Lung (tissue), 11 donors: ENCODE measurements at regions not wholly inside any gene's neighbourhood (a gene's known extent, or its start where the extent isn't known, plus 50 kb on each side); places are given as distances from the start of the nearest gene placed in this dataset.

Experiments
- ATAC-seq: fragments of 200-7000 bp; cut with Tn5 transposase; one replicate; pipeline ENCODE4 v1.9.1; 2020; ENCODE audit warnings: moderate number of reproducible peaks; ENCODE audit not compliant: insufficient read depth, low FRiP score
- DNase-seq, 3 donors: peaks; one replicate each; pipeline ENCODE4 v3.0.0-alpha.2; 2013 to 2017
- H3K27ac ChIP-seq, 2 donors: one replicate each; pipeline ENCODE4 v1.5.1; 2013; ENCODE audit warnings: mild to moderate bottlenecking in 2 of 2, moderate library complexity in 2 of 2, control low read depth in 1 of 2, inconsistent platforms in 1 of 2, low read depth in 1 of 2, low read length in 1 of 2
- H3K27me3 ChIP-seq, 3 donors: one replicate each; pipeline ENCODE4 v1.5.1; 2013; ENCODE audit warnings: low read length in 2 of 3; ENCODE audit not compliant: control insufficient read depth in 3 of 3, insufficient read depth in 3 of 3
- H3K36me3 ChIP-seq, 4 donors: one replicate each; pipeline ENCODE4 v1.5.1; 2013; ENCODE audit warnings: low read length in 4 of 4, mild to moderate bottlenecking in 1 of 4, moderate library complexity in 1 of 4; ENCODE audit not compliant: control insufficient read depth in 4 of 4, insufficient read depth in 4 of 4
- H3K4me1 ChIP-seq, 5 donors: one replicate each; pipeline ENCODE4 v1.5.1; 2013; ENCODE audit warnings: low read length in 5 of 5, mild to moderate bottlenecking in 2 of 5, moderate library complexity in 1 of 5; ENCODE audit not compliant: control insufficient read depth in 5 of 5, insufficient read depth in 5 of 5
- H3K4me3 ChIP-seq: one replicate; pipeline ENCODE4 v1.5.1; 2013; ENCODE audit warnings: mild to moderate bottlenecking, control low read depth, moderate library complexity
- H3K9ac ChIP-seq, 2 donors: one replicate each; pipeline ENCODE4 v1.5.1; 2013; ENCODE audit warnings: low read length in 2 of 2, control low read depth in 1 of 2; ENCODE audit not compliant: insufficient read depth in 1 of 2
- H3K9me3 ChIP-seq, 4 donors: one replicate each; pipeline ENCODE4 v1.5.1; 2013; ENCODE audit warnings: low read length in 3 of 4, mild to moderate bottlenecking in 1 of 4, moderate library complexity in 1 of 4; ENCODE audit not compliant: control insufficient read depth in 4 of 4, insufficient read depth in 3 of 4
- CTCF ChIP-seq: IDR thresholded peaks from 2 replicates; pipeline ENCODE4 v1.5.1; 2012; ENCODE audit warnings: mild to moderate bottlenecking; ENCODE audit errors: control extremely low read depth, extremely low read depth
- WGBS, 2 donors: extraction: QIAGEN DNeasy Blood & Tissue Kit; methylation state at CpG; one replicate each; pipeline ENCODE4 v1.1.7; 2013; 5-methylcytosine and 5-hydroxymethylcytosine counted together
- donor health status: control.
- donor health status: control.
- donor health status: Bipolar disorder and iron deficiency.
- donor health status: healthy.
- donor health status: DM: yes; HTN: yes; CAD: no.

DNA sequence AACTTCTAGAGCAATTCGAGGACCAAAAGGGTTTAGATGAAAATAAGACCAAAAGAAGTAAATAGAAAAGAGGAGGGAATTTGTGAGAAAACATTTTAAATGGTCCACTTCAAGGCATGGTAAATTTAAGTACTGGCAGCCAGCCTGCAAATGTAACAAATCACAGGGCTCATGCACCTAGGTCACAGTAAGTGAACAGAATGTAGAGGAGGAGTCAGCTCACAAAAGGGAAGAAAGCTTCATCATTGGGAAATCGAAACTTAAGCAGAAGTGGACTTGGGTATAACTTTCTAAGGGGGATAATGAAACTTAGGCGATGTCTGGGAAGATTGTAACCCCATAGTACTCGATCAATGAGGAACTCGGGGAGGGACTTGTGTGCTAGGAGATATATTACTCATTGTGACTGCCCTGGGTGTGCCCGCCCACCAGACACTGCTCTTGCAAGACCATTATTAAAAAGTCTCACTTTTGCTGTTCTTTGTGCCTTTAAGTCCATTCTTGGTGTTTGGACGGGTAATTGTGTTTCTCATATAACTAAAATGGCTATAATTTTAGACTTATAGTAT, 1053.6 kb upstream of the MIR17HG start:
- Histone ChIP-seq H3K9ac (no peak overlapping the region), H3K36me3 (no peaks in the 10 kb centered on the region), H3K27ac (no peak overlapping the region), H3K4me1 (no peaks in the 10 kb centered on the region), H3K4me3 (no peak overlapping the region), H3K27me3 (no peaks in the 10 kb centered on the region), H3K9me3 (no peaks in the 10 kb centered on the region)
- 85 to 86% methylated on average over 7 of the region's 7 CpGs for WGBS, 2 donors
- ATAC-seq = no peak
- no peak for TF ChIP-seq CTCF
- no peak for DNase-seq

- H3K36me3 ChIP-seq = no peaks in the 10 kb centered on the region
- 91% methylated on average over 5 of the region's 5 CpGs for WGBS, 2 donors
- no peak for ATAC-seq
These were observed 1048.2 kb upstream of the MIR17HG start for GRCh38 chr13:90299238-90299637.

DNA sequence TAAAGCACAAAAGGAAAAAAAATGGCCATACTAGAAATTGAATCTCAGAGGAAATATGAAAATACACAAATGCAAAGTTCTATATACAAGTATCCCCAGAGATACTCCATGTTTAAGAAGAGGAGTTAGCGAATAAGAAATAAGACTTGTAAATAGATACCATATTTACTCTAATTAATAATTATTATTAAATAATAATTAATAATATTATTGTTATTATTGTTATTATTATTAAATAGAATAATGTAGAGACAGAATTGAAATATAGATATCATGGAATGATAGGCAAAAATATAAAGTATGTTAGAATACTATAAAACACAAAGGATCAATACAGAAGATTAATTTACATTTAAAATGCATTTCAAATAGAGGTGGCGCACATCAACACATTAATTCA, 1047.5 kb upstream of the MIR17HG start:
- H3K27me3 ChIP-seq = no peaks in the 10 kb centered on the region
- 96 to 97% methylated on average over 2 of the region's 2 CpGs for WGBS, 2 donors
- no peak overlapping the region for H3K4me3 ChIP-seq
- no peak for DNase-seq
- H3K9ac ChIP-seq = no peak overlapping the region
- no peak for TF ChIP-seq CTCF
- H3K4me1 ChIP-seq = peaks cover 0 to 10% (median 0%) of the 10 kb centered on the region in 5 donors
- no peak for ATAC-seq
- no peaks in the 10 kb centered on the region for H3K9me3 ChIP-seq
- H3K27ac ChIP-seq = no peak overlapping the region
- H3K36me3 ChIP-seq = no peaks in the 10 kb centered on the region

More at GRCh38 chr13:90299238-90299637, 1048.2 kb upstream of the MIR17HG start:
- Histone ChIP-seq H3K9ac (no peak overlapping the region), H3K27ac (no peak overlapping the region), H3K27me3 (no peaks in the 10 kb centered on the region), H3K9me3 (no peaks in the 10 kb centered on the region), H3K4me3 (no peak overlapping the region), H3K4me1 (peaks cover 0 to 10% (median 0%) of the 10 kb centered on the region in 5 donors)
- TF ChIP-seq CTCF = no peak
- DNase-seq = no peak

GRCh38 chr13:90302107-90302506, 1045.4 kb upstream of the MIR17HG start:
- TF ChIP-seq CTCF = no peak
- Histone ChIP-seq H3K27me3 (no peaks in the 10 kb centered on the region), H3K9ac (no peak overlapping the region), H3K27ac (no peak overlapping the region), H3K9me3 (no peaks in the 10 kb centered on the region), H3K4me1 (peaks cover 0 to 10% (median 0%) of the 10 kb centered on the region in 5 donors), H3K4me3 (no peak overlapping the region), H3K36me3 (no peaks in the 10 kb centered on the region)
- 74 to 87% methylated on average over 1 of the region's 1 CpG for WGBS, 2 donors
- peak; percentile 55 for ATAC-seq
- DNase-seq = peak in 2 of 3 donors; percentile 6 to 29
